HG03354 (cell line): ENCODE measurements at regions not wholly inside any gene's neighbourhood (a gene's known extent, or its start where the extent isn't known, plus 50 kb on each side); places are given as distances from the start of the nearest gene placed in this dataset.

Source experiments
- ATAC-seq: cut with Tn5 transposase; IDR thresholded peaks from one replicate; pipeline ENCODE4 v1.9.1; 2021; ENCODE audit warnings: mild to moderate bottlenecking; ENCODE audit not compliant: unreplicated experiment, poor library complexity, severe bottlenecking

GRCh38 chr13:99724633-99725517, 223.6 kb downstream of the TM9SF2 start:
- ATAC-seq: no peak

DNA sequence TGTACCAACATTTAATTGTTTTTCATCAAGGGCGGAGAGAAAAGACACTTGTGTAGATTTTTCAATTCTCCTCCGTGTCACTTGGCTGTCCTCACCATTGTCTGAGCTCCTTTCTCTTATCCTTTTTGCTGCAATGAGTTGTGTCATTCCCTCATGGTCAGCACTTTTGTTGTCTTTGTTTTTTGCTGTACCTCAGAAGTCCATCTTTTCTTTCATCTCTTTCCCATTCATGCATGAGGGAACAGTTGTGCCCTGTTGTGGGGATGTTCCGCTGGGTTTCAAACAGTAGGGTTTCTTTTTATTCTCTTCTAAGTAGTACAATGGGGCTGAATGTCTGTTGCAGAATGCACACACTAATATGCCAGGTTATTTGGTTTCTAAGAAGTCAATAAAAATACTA, 222.6 kb downstream of the TM9SF2 start:
- ATAC-seq: no peak

DNA sequence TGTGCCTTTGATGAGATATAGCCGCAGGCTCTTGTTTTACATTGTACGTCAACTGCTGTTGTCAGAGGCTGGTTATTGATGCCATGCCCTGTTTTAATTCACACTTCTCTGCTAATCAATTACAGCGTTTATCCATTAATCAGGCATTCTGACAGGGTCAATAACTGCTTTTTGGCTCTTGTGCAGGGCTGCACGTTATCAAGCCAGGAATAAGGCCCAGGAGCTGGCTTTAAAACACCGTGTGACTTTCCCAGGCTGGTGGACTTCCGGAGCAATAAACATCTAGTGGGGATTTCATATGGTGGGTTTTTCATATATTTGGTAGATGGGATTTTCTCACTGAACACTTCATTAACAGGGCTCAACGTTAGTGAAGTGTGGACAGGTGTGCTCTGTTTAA, 221.7 kb downstream of the TM9SF2 start:
- ATAC-seq: no peak

GRCh38 chr13:99722338-99722818, 221.1 kb downstream of the TM9SF2 start:
- ATAC-seq: no peak

DNA sequence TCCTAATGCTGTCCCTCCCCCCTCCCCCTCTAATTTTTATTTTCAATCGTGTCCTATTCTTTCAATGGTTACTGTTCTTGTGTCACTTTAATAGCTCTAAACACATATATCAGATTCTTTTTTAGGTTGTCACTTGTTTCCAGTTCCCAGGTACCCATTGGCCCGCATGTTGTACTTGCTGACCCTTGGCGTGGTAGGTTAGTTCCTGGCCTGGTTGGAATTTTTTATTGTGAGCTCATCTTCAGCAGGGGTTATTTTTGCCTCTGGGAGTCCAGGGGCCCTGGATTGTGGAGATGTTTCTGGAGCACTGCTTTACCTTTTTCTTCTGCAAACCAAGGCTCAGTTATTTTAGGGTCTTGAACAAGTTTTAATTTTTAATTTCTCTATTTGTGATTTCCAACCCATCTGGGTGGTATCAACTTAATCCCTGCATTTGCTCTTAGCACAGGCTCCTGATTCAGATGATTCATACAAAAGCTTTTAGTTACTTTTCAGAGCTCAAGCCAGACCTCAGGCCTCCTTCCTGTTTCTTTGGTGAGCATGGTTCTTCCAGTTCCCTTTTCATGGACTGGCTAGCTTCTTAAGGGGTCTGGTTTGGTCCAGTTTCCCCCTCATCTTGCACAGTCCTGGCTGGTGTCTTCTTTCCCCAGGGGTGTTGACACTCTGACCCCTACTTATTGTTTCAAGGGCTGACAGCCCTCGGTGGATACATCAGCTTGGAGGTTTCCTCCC, 220.5 kb downstream of the TM9SF2 start:
- ATAC-seq: no peak

DNA sequence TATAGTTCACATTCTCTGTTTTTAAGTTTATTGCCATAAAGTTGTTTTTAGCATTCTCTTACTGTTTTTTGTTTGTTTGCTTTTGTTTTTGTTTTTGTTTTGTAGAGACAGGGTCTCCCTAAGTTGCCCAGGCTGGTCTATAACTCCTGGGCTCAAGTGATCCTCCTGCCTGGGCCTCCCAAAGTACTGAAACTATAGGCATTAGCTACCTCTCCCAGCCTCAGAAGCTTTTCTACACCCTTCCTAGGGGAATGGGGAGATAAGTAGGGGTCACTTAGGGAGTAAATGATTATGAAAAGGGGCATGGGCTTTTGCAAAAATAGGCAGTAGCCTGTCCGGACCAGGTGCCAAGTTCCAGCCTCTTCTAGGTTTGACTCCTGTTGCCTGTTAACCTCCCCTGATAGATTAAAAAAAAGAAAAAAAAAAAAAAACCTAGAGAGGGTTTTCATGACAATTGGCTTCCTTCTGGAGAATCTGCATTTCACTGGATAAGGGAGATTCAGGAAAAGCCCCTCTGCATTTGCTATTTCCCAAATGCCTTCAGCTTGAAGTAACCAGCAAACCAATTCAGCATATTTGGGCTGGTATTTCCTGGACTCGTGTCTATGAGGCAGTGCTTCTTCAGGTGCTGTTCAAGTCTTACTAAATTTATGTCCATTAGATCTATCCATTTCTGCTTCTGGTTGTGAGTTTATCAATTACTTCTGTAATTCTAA, 216.8 kb downstream of the TM9SF2 start:
- ATAC-seq: no peak

DNA sequence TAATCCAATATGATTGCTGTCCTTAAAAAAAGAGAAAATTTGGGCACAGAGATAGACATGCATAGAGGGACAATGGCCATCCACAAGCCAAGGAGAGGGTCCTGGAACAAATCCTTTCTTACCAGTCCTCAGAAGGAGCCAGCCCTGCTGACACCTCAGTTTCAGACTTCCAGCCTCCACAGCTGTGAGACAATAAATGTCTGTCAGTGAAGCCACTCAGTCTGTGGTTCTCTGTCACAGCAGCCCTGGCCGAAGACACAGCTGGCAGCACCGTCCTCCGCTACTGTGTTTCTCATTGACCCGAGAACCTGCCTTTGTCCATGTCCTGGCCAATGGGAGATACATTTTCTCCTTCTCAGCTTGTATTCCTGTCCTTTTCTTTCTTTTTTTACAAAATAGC, 207.9 kb downstream of the TM9SF2 start:
- no peak for ATAC-seq

DNA sequence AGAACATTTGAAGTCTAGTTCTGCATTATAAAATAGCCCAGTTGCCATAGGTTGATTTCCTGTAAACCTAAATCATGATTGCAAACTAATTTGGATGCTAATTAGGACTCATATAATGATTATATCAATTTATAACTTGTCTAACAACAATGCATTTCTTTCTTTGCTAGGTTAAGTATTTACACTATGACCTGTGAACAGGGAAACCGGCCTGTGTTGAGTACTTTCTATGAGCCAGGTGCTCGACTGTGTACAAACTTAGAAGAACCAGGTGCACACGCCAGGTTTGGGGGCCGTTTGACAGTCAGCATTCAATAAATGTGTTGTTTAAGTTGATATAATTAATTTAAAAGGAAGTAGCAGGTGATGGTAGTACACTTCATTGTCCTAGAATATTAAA, 203.1 kb downstream of the TM9SF2 start:
- ATAC-seq: no peak

DNA sequence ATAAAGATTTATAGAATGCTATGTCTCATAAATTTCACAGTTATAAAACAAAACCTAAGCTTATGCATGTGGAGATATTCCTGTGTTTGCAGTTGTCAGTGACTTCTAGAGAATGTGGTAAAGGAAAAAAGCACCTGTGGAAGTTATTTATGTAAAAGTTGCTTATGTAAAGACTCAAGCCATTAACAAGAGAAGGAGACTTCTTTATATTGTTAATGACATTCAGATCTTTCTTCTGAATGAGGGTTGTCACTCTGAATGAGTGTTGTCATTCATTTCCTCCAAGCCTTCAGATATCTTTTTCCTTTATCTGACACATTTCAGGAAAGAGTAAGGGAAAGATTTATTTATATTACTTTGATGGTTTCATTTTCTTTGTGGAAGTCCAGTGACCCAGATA, 202.6 kb downstream of the TM9SF2 start:
- ATAC-seq: no peak

DNA sequence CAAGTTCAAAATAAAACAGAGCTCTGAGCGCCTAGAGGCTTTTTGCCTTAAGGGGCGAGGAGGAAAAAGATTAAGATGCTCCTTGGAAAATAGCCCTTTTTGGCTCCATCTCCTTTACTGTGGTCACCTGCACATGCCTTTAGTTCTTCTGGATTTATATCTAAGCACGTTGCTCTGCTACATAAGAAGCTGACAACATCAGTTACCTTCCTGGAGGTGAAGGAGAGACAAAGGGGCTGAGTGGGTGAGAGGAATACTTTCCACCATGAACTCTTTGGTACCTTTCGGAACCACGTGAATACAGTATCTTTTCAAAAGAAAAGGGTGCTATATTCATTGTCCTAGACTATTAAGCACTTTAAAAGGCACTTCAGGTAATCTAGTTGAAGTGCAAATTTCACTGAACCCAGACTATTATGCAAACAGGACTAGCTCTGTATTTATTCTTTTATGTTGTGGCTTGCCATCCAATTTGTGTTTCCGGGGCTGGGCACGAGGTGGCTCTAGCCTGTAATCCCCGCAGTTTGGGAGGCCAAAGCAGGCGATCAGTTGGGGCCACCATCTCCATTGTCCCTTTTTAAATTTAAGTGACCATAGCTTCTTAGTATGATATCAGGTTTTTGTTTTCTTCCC, 201.5 kb downstream of the TM9SF2 start:
- ATAC-seq: no peak

DNA sequence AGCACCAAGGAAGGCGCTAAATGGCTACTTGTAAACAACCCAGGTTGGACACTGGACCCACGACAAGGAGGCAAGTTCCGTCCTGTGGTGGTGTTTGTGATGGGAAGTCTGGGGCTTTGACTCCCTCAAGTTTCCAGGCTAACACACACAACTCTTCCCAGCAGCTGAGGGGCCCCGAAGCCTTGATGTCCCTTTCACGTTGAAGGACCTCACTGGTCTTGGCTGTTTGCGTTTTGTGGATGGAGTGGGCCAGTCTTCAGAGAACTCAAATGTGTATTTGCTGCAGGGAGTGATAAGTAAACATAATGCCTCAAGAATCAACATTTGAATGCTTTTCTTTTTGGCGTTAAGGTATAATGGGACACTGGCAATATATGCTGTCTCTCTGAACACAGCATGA, 199.2 kb downstream of the TM9SF2 start:
- no peak for ATAC-seq

GRCh38 chr13:99698816-99699099, 197.5 kb downstream of the TM9SF2 start:
- no peak for ATAC-seq

- ATAC-seq: no peak
These were observed 196.9 kb downstream of the TM9SF2 start for GRCh38 chr13:99698010-99698815.

DNA sequence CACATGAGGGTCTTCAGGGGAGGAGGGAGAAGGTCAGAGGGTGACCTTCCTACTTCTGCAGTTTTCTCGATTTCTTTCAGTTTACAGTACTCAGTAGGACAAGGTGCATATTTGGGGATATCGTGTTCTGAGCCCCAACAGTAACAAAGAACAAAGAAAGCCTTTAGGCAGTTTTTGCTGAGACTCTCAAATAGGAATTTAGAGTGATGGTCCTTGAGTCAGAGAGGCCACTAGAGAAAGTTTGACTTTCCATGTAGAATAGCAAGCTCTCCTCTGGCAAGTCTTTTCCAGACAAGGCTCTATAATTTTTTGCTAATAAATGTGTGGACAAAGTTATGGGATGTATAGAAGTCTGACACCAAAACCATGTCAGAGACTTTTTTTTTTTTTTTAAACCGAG, 194.6 kb downstream of the TM9SF2 start:
- ATAC-seq: no peak

DNA sequence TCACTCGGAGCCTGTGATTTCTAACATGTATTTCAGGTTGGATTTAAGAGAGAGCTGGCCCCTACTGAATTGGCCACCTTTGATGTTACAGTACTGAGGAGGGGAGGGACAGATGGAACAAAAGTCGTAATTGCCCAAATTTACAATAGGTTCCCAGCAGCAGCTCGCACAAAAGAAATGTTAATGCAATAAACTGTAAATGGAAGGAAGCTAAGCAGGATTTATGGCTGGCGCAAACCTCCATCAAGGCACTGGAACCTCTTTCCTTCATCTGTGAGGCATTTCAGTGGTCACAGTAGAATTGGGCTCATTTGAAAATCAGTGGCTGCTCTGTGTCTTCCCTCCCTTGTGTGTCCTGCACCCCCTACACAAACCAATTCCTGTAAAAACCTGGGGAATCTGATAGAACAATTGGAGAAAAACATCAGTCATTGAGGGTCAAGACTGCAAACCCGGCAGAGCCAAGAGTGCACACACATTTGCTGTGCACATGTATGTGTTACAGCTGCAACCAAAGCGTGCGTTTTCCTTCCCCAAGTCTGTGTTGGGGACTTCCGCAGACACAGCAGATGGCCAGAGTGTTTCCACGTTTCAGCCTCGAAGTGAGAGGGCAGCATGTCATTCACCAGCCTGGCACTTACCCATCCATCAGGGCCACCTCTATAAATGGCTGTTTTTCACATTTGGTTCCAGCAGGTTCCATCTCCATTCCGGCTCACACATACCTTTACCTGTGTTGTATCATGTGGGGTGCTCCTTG, 192.8 kb downstream of the TM9SF2 start:
- ATAC-seq: no peak

DNA sequence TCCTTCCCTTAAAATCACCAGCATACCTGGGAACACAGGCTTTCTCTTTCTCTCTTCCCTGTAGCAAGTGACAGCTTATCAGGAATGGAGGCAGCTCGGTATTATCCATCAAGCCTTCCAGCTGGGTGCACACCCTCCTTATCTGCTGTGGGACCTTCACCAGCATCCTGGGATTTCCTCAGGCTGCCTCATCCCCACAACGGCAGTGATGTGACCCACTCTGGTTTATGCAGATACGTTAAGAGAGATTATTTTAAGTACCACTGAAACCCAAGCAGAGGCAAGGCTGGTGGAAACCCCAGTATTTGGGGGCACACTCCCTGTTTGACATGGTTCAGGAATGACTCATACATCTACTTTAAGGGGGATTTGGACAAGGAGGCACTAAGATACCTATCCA, 192.1 kb downstream of the TM9SF2 start:
- ATAC-seq: no peak

GRCh38 chr13:99692854-99693253, 191.6 kb downstream of the TM9SF2 start:
- ATAC-seq: no peak

- ATAC-seq: no peak
These were observed 190.3 kb downstream of the TM9SF2 start for GRCh38 chr13:99691552-99691951.
